Kidney capillary endothelial cell (primary cell): ENCODE measurements at regions not wholly inside any gene's neighbourhood (a gene's known extent, or its start where the extent isn't known, plus 50 kb on each side); places are given as distances from the start of the nearest gene placed in this dataset.

Experiments
- DNase-seq: peaks from one replicate; pipeline ENCODE4 v3.0.0-alpha.2; 2018; ENCODE audit warnings: low spot score

- peak; percentile 63 for DNase-seq
Observed at GRCh38 chr16:85327731-85328675, 215.7 kb upstream of the CIBAR2 start.

- no peak for DNase-seq
Observed at GRCh38 chr16:85328676-85329058, 216.4 kb upstream of the CIBAR2 start.

GRCh38 chr16:85329059-85329812 is 217.0 kb upstream of the CIBAR2 start:
- DNase-seq, result no peak

- no peak for DNase-seq
Observed at GRCh38 chr16:85330006-85330693, 217.9 kb upstream of the CIBAR2 start.

GRCh38 chr16:85330694-85331188 is 218.5 kb upstream of the CIBAR2 start:
- DNase-seq, result peak; percentile 71

GRCh38 chr16:85331688-85332087 is 219.4 kb upstream of the CIBAR2 start:
- no peak for DNase-seq

GRCh38 chr16:85332175-85332574 is 219.9 kb upstream of the CIBAR2 start:
- no peak for DNase-seq

- no peak for DNase-seq
Observed at GRCh38 chr16:85333337-85333736, 221.1 kb upstream of the CIBAR2 start.

- no peak for DNase-seq
Observed at GRCh38 chr16:85333744-85334640, 221.7 kb upstream of the CIBAR2 start.

- DNase-seq, result no peak
Observed at GRCh38 chr16:85334718-85335583, 222.7 kb upstream of the CIBAR2 start.

- DNase-seq, result no peak
Observed at GRCh38 chr16:85335584-85336491, 223.6 kb upstream of the CIBAR2 start.

- DNase-seq, result no peak
Observed at GRCh38 chr16:85337910-85338637, 225.8 kb upstream of the CIBAR2 start.

GRCh38 chr16:85338638-85338982 is 226.3 kb upstream of the CIBAR2 start:
- DNase-seq, result no peak

GRCh38 chr16:85338989-85339685 is 226.9 kb upstream of the CIBAR2 start:
- DNase-seq, result no peak

GRCh38 chr16:85341972-85342695 is 229.9 kb upstream of the CIBAR2 start:
- no peak for DNase-seq

GRCh38 chr16:85344502-85345128 is 232.3 kb upstream of the CIBAR2 start:
- DNase-seq, result no peak

GRCh38 chr16:85345129-85345639 is 232.9 kb upstream of the CIBAR2 start:
- DNase-seq, result no peak
